ENCODE measurements at regions not wholly inside any gene's neighbourhood (a gene's known extent, or its start where the extent isn't known, plus 50 kb on each side); places are given as distances from the start of the nearest gene placed in this dataset.

- DNase-seq (ENCODE audit: extremely low spot score): peak; percentile 35
- ChIA-PET POLR2A (no interaction called here), CTCF (no interaction called here)
- TF ChIP-seq HDGF (IDR thresholded peaks at IDR 0.05; ENCODE audit: borderline replicate concordance): no peak
- no peak for TF ChIP-seq BHLHE40 (IDR thresholded peaks at IDR 0.05; ENCODE audit: borderline replicate concordance)
- TF ChIP-seq PKNOX1 (IDR thresholded peaks at IDR 0.05): peak; percentile 97
- TF ChIP-seq FOXM1 (IDR thresholded peaks at IDR 0.05; ENCODE audit: borderline replicate concordance): no peak
- TF ChIP-seq FOXK2 (IDR thresholded peaks at IDR 0.05): no peak
- peak; percentile 77; the same call in 1 of the 2 replicates for TF ChIP-seq CTBP1 (IDR thresholded peaks at IDR 0.05; ENCODE audit: borderline replicate concordance)
- no peak for TF ChIP-seq SP1 (IDR thresholded peaks at IDR 0.05)
- TF ChIP-seq LEF1 (IDR thresholded peaks at IDR 0.05; ENCODE audit: borderline replicate concordance): peak; percentile 89; the same call in 1 of the 2 replicates
- TF ChIP-seq ARNT (IDR thresholded peaks at IDR 0.05): no peak
- TF ChIP-seq L3MBTL2 (conservative IDR thresholded peaks at IDR 0.05): no peak
These were observed 192.3 kb upstream of the ZMIZ1 start for GRCh38 chr10:78876449-78876848.

DNA sequence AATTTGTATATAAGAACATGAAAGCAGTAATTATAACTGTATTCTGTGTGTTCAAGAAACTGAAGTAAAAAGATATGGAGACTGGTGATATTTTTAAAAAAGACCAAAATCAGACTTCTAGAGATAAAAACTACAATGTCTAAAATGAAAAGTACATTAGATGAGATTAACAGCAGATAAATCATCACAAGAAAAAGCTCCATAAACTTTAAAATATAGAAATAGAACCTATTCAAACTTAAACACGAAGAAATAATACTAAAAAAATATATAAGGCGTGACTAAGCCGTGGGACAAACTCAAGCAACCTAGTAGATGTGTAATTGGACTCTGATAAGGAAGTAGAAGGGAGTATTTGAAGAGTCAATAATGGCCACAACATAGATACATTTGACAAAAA, 189.1 kb upstream of the ZMIZ1 start:
- CTCF ChIA-PET: no interaction called here
- TF ChIP-seq ZNF384 (IDR thresholded peaks at IDR 0.05): no peak
- no peak for TF ChIP-seq ELF4 (IDR thresholded peaks at IDR 0.05)
- TF ChIP-seq FOXM1 (IDR thresholded peaks at IDR 0.05; ENCODE audit: borderline replicate concordance): no peak
- no peak for TF ChIP-seq SP1 (IDR thresholded peaks at IDR 0.05)
- TF ChIP-seq HDGF (IDR thresholded peaks at IDR 0.05; ENCODE audit: borderline replicate concordance): no peak
- TF ChIP-seq PKNOX1 (IDR thresholded peaks at IDR 0.05): no peak
- TF ChIP-seq SUZ12 (IDR thresholded peaks at IDR 0.05): no peak
- no peak for TF ChIP-seq LEF1 (IDR thresholded peaks at IDR 0.05; ENCODE audit: borderline replicate concordance)
- no peak for TF ChIP-seq BHLHE40 (IDR thresholded peaks at IDR 0.05; ENCODE audit: borderline replicate concordance)
- no peak for TF ChIP-seq NFRKB (IDR thresholded peaks at IDR 0.05)
- no peak for TF ChIP-seq L3MBTL2 (conservative IDR thresholded peaks at IDR 0.05)
- TF ChIP-seq FOXA1 (IDR thresholded peaks at IDR 0.05): no peak
- no peak for TF ChIP-seq FOXK2 (IDR thresholded peaks at IDR 0.05)
- no peak for TF ChIP-seq ARNT (IDR thresholded peaks at IDR 0.05)
- TF ChIP-seq CTBP1 (IDR thresholded peaks at IDR 0.05; ENCODE audit: borderline replicate concordance): no peak
- no peak for TF ChIP-seq TARDBP (IDR thresholded peaks at IDR 0.05)
- DNase-seq (ENCODE audit: extremely low spot score): no peak
- POLR2A ChIA-PET: no interaction called here

DNA sequence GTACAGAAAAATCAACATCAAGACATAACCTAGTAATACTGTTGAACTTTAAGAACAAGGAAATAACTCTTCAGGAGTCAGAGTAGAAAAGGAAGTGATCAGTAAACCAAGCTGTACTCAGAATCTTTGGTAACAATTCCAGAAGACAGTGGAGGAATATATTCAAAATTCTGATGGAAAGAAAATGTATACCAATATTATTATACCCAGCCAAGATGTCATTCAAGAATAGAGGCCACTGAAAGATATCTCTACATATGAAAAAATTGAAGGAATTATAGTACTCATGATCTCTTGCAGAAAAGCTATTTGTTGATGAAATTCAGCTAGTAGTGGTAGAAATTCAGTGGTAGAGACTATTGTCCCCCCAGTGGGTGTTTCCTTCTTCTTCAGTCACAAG, 182.6 kb upstream of the ZMIZ1 start:
- CTCF ChIA-PET: no interaction called here
- no peak for DNase-seq (ENCODE audit: extremely low spot score)
- TF ChIP-seq LEF1 (IDR thresholded peaks at IDR 0.05; ENCODE audit: borderline replicate concordance) (no peak), L3MBTL2 (conservative IDR thresholded peaks at IDR 0.05) (no peak), TARDBP (IDR thresholded peaks at IDR 0.05) (no peak), SP1 (IDR thresholded peaks at IDR 0.05) (no peak), FOXA1 (IDR thresholded peaks at IDR 0.05) (no peak), ELF4 (IDR thresholded peaks at IDR 0.05) (no peak), PKNOX1 (IDR thresholded peaks at IDR 0.05) (no peak), NFRKB (IDR thresholded peaks at IDR 0.05) (no peak), FOXK2 (IDR thresholded peaks at IDR 0.05) (no peak), HDGF (IDR thresholded peaks at IDR 0.05; ENCODE audit: borderline replicate concordance) (no peak), ZNF384 (IDR thresholded peaks at IDR 0.05) (no peak), SUZ12 (IDR thresholded peaks at IDR 0.05) (no peak), CTBP1 (IDR thresholded peaks at IDR 0.05; ENCODE audit: borderline replicate concordance) (no peak), FOXM1 (IDR thresholded peaks at IDR 0.05; ENCODE audit: borderline replicate concordance) (no peak), BHLHE40 (IDR thresholded peaks at IDR 0.05; ENCODE audit: borderline replicate concordance) (no peak), ARNT (IDR thresholded peaks at IDR 0.05) (no peak)
- POLR2A ChIA-PET: no interaction called here

- ChIA-PET CTCF (no interaction called here), POLR2A (no interaction called here)
- no peak for DNase-seq (ENCODE audit: extremely low spot score)
- no peak for TF ChIP-seq L3MBTL2 (conservative IDR thresholded peaks at IDR 0.05)
- no peak for TF ChIP-seq SUZ12 (IDR thresholded peaks at IDR 0.05)
- TF ChIP-seq BHLHE40 (IDR thresholded peaks at IDR 0.05; ENCODE audit: borderline replicate concordance): no peak
- no peak for TF ChIP-seq FOXK2 (IDR thresholded peaks at IDR 0.05)
- no peak for TF ChIP-seq FOXM1 (IDR thresholded peaks at IDR 0.05; ENCODE audit: borderline replicate concordance)
- TF ChIP-seq ZNF384 (IDR thresholded peaks at IDR 0.05): no peak
- TF ChIP-seq ELF4 (IDR thresholded peaks at IDR 0.05): no peak
- no peak for TF ChIP-seq SP1 (IDR thresholded peaks at IDR 0.05)
- no peak for TF ChIP-seq HDGF (IDR thresholded peaks at IDR 0.05; ENCODE audit: borderline replicate concordance)
- no peak for TF ChIP-seq ARNT (IDR thresholded peaks at IDR 0.05)
These were observed 179.2 kb upstream of the ZMIZ1 start for GRCh38 chr10:78889536-78890063.

DNA sequence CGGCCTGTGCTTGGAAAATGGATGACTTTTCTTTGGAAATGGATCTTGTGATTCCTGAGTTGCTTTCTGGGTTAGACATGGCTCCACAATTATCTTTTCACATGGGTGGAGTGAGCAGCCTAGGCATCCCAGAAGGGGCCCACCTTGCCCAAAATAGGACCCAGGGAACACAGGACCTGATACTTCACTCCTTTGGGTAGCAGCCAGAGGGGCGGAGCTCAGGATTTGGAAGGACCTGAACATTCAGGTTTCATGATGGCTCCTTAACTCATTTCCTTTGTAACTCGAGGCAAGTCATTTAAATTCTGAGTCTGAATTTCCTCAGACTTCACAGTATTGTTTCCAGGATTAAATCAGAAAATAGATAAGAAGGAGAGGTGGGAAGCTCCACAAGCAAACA, 178.3 kb upstream of the ZMIZ1 start:
- POLR2A ChIA-PET: no interaction called here
- TF ChIP-seq NFRKB (IDR thresholded peaks at IDR 0.05): no peak
- TF ChIP-seq LEF1 (IDR thresholded peaks at IDR 0.05; ENCODE audit: borderline replicate concordance): no peak
- no peak for TF ChIP-seq TARDBP (IDR thresholded peaks at IDR 0.05)
- TF ChIP-seq FOXA1 (IDR thresholded peaks at IDR 0.05): no peak
- DNase-seq (ENCODE audit: extremely low spot score): no peak
- CTCF ChIA-PET: no interaction called here

- TF ChIP-seq HDGF (IDR thresholded peaks at IDR 0.05; ENCODE audit: borderline replicate concordance) (no peak), ARNT (IDR thresholded peaks at IDR 0.05) (no peak), SP1 (IDR thresholded peaks at IDR 0.05) (no peak), CTBP1 (IDR thresholded peaks at IDR 0.05; ENCODE audit: borderline replicate concordance) (no peak), TARDBP (IDR thresholded peaks at IDR 0.05) (no peak), ELF4 (IDR thresholded peaks at IDR 0.05) (no peak), PKNOX1 (IDR thresholded peaks at IDR 0.05) (no peak), NFRKB (IDR thresholded peaks at IDR 0.05) (no peak), FOXM1 (IDR thresholded peaks at IDR 0.05; ENCODE audit: borderline replicate concordance) (no peak), SUZ12 (IDR thresholded peaks at IDR 0.05) (no peak), LEF1 (IDR thresholded peaks at IDR 0.05; ENCODE audit: borderline replicate concordance) (no peak), BHLHE40 (IDR thresholded peaks at IDR 0.05; ENCODE audit: borderline replicate concordance) (no peak)
- POLR2A ChIA-PET: no interaction called here
- DNase-seq (ENCODE audit: extremely low spot score): no peak
- CTCF ChIA-PET: no interaction called here
These were observed 177.0 kb upstream of the ZMIZ1 start for GRCh38 chr10:78891741-78892140.

All from HEK293T (cell line).